NB4 (cell line): ENCODE measurements at regions not wholly inside any gene's neighbourhood (a gene's known extent, or its start where the extent isn't known, plus 50 kb on each side); places are given as distances from the start of the nearest gene placed in this dataset.

Source experiments
- DNase-seq: peaks from one replicate; pipeline ENCODE4 v3.0.0; 2010; ENCODE audit warnings: low read depth
- H3K4me3 ChIP-seq: one replicate; pipeline ENCODE4 v1.5.1; 2011; ENCODE audit warnings: mild to moderate bottlenecking, low read depth, low read length, moderate library complexity
- CTCF ChIP-seq: IDR thresholded peaks from one replicate; pipeline ENCODE4 v1.5.1; 2012; ENCODE audit warnings: low read depth, low read length
- MAX ChIP-seq: IDR thresholded peaks from 2 replicates; pipeline ENCODE4 v1.6.1; 2011; ENCODE audit warnings: low read depth, low read length
- MYC ChIP-seq: IDR thresholded peaks from 2 replicates; pipeline ENCODE4 v1.6.1; 2011; ENCODE audit warnings: low read depth, low read length
- POLR2A ChIP-seq: IDR thresholded peaks from 2 replicates; pipeline ENCODE4 v1.6.1; 2011; ENCODE audit warnings: mild to moderate bottlenecking; ENCODE audit not compliant: insufficient read length; ENCODE audit errors: extremely low read depth

DNA sequence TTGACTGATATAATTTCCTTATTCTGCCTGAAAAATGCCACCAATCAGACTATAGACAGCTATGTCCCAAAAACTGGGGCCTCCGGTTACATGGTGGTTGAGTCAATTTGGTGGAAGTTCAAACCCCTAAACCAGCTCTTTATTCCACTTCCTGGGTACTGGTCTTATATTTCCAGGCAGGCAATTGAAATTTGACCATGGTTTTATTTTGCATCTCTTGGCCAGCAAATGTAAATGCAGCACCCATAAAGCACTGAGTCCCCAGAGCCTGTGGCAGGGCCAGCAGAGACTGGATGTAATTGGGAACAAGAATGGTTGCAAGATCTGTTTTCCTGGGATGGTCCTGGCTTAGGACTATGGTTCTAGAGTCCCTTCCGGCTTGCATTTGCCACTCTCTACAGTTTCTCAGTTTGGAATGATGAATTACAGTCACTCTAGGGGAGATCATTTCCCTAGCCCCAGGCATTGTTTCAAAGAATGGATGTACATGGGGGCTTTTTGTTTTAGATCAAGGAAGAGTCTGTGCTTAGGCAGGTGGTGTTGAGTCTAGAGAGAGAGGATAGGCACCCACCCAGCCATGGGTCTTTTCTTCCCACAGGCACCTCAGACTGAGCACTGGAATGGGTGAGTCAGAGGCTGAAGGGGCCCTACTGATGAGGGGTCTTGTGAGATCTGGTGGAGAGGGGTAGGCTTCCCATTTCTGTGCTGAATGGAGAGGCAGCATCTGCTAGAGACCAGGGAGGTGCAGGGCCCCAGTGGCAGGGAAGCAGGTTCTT, 108.4 kb upstream of the CDC42EP3 start:
- H3K4me3 ChIP-seq, result no peak overlapping the region
- no peak for TF ChIP-seq CTCF
- TF ChIP-seq MAX, result no peak
- no peak for DNase-seq

DNA sequence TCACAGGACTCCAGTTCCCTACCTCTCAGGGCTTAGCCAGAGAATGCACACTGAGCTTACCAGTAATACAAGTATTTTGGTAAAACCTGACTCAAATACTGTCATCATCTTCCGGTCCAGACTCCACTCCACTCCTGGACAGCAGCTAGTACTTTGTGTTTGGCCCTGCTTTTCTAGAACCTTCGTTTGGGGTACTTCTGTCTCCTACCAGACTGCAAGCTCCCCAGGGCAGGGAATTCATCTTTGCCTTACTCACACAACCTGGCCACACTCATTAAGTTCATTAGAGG, 108.9 kb upstream of the CDC42EP3 start:
- no peak overlapping the region for H3K4me3 ChIP-seq

DNA sequence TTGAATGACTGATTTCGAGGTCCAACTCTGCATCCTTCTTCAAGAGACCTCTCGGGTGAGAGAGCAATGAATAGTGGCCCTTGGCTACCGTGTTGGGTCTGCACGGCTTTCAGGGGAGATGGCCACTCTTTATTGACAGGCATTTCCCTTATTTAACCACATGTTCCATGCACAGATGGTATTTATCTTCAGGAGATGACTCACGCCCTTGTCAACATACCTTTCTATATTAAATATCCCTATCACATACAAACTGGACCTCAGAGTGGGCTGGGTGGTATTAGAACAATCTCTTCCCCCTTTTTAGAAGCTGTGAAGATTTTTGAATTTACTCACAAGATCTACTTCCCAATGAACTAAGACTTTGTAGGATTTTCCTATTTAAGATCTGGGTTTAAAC, 109.6 kb upstream of the CDC42EP3 start:
- DNase-seq, result peak; percentile 38
- H3K4me3 ChIP-seq, result no peak overlapping the region

More for the DNA sequence above, 108.9 kb upstream of the CDC42EP3 start:
- DNase-seq, result no peak
- TF ChIP-seq POLR2A, result no peak
- no peak for TF ChIP-seq MYC
- no peak for TF ChIP-seq CTCF
- TF ChIP-seq MAX, result no peak

DNA sequence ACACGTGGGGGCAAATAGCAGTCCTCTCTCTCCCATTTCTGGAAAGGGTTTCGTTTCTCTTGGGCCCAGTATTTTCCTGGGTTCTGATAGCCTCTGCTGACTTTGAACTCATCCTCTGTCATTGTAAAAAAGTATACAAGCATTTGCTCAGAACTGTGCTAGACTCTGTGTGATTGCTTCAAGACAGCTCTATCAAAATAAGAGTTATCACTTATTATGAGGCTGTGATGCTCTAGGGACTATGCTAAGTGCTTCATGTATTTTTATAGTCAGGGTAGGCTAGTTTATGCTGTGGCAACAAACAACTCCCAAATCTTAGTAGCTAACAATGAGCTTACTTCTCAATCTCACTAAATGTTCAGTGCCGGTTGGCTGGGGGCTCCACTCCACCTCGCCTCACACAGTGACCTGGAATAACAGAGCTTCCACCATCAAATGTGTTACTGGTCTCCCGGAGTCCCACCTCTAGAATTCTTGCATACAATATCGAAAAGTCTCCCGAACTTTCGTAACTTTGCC, 110.8 kb upstream of the CDC42EP3 start:
- TF ChIP-seq POLR2A (no peak), CTCF (no peak), MYC (no peak), MAX (no peak)
- DNase-seq, result no peak
- no peak overlapping the region for H3K4me3 ChIP-seq

More for the DNA sequence above, 109.6 kb upstream of the CDC42EP3 start:
- TF ChIP-seq POLR2A (no peak), MAX (peak; percentile 15; the same call in 1 of the 2 replicates)

- DNase-seq, result no peak
- no peak overlapping the region for H3K4me3 ChIP-seq
- no peak for TF ChIP-seq MAX
Measured at GRCh38 chr2:37782721-37783371, 111.4 kb upstream of the CDC42EP3 start.

- DNase-seq, result no peak
- no peak for TF ChIP-seq POLR2A
- no peak overlapping the region for H3K4me3 ChIP-seq
Measured at GRCh38 chr2:37783545-37783944, 112.1 kb upstream of the CDC42EP3 start.

- no peak for DNase-seq
- TF ChIP-seq MAX (no peak), POLR2A (no peak), MYC (no peak), CTCF (no peak)
- H3K4me3 ChIP-seq, result no peak overlapping the region
Measured at GRCh38 chr2:37784071-37784758, 112.8 kb upstream of the CDC42EP3 start.
